ENCODE measurements at regions not wholly inside any gene's neighbourhood (a gene's known extent, or its start where the extent isn't known, plus 50 kb on each side); places are given as distances from the start of the nearest gene placed in this dataset.

GRCh38 chr14:51512316-51512715, 139.4 kb upstream of the FRMD6 start:
- TF ChIP-seq, protein P1, sequence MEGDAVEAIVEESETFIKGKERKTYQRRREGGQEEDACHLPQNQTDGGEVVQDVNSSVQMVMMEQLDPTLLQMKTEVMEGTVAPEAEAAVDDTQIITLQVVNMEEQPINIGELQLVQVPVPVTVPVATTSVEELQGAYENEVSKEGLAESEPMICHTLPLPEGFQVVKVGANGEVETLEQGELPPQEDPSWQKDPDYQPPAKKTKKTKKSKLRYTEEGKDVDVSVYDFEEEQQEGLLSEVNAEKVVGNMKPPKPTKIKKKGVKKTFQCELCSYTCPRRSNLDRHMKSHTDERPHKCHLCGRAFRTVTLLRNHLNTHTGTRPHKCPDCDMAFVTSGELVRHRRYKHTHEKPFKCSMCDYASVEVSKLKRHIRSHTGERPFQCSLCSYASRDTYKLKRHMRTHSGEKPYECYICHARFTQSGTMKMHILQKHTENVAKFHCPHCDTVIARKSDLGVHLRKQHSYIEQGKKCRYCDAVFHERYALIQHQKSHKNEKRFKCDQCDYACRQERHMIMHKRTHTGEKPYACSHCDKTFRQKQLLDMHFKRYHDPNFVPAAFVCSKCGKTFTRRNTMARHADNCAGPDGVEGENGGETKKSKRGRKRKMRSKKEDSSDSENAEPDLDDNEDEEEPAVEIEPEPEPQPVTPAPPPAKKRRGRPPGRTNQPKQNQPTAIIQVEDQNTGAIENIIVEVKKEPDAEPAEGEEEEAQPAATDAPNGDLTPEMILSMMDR (IDR thresholded peaks at IDR 0.05) = no peak
- no peak for TF ChIP-seq POLR2A (IDR thresholded peaks at IDR 0.05)
